Caco-2 (cell line): ENCODE measurements at regions not wholly inside any gene's neighbourhood (a gene's known extent, or its start where the extent isn't known, plus 50 kb on each side); places are given as distances from the start of the nearest gene placed in this dataset.

ENCODE experiments used
- BruUV-seq: library from RNA; stranded (reverse); fragments of 400-500 nt; replicated peaks from 2 replicates; lab custom pipeline; 2021; lab: Mats Ljungman, UMichigan
- CTCF ChIA-PET: fragments of 300-600 bp; sonication (Branson Sonifier 250); formaldehyde crosslinking; loops from one replicate; lab custom pipeline; 2022; ENCODE audit warnings: antibody characterized with exemption; lab: Charles Lee
- POLR2A ChIA-PET: fragments of 300-600 bp; sonication (Branson Sonifier 250); formaldehyde crosslinking; loops from one replicate; lab custom pipeline; 2022; ENCODE audit warnings: antibody characterized with exemption; lab: Charles Lee
- DNase-seq, 2 experiments: peaks; one replicate each; pipeline versions ENCODE4 v3.0.0 to v3.0.0-alpha.2; 2020 to 2022
- H3K27me3 ChIP-seq: replicated peaks from 2 replicates; pipeline ENCODE4 v1.6.0; 2011; ENCODE audit warnings: low read length; ENCODE audit not compliant: control insufficient read depth, insufficient read depth
- H3K36me3 ChIP-seq: 2 replicates; pipeline ENCODE4 v1.5.1; 2011; ENCODE audit warnings: low read length; ENCODE audit not compliant: control insufficient read depth, insufficient read depth
- H3K4me1 ChIP-seq: fragments of 250-450 bp; sonication (Bioruptor Pico); 2 replicates; pipeline ENCODE4 v1.5.1; 2020; ENCODE audit warnings: mild to moderate bottlenecking
- H3K4me3 ChIP-seq: 2 replicates; pipeline ENCODE4 v1.5.1; 2011; ENCODE audit warnings: low read depth, mild to moderate bottlenecking, control low read depth, low read length
- H3K9me3 ChIP-seq: fragments of 250-450 bp; sonication (Bioruptor Pico); 2 replicates; pipeline ENCODE4 v1.5.1; 2020; ENCODE audit warnings: mild to moderate bottlenecking, moderate library complexity
- H3K27ac Mint-ChIP-seq: one replicate; pipeline ENCODE4 v1.8.0; 2022; ENCODE audit warnings: mixed read lengths; ENCODE audit not compliant: unreplicated experiment
- H3K27me3 Mint-ChIP-seq: one replicate; pipeline ENCODE4 v1.8.0; 2022; ENCODE audit warnings: mixed read lengths; ENCODE audit not compliant: insufficient read depth, unreplicated experiment
- H3K36me3 Mint-ChIP-seq: one replicate; pipeline ENCODE4 v1.8.0; 2022; ENCODE audit warnings: mild to moderate bottlenecking, mixed read lengths; ENCODE audit not compliant: insufficient read depth, unreplicated experiment
- H3K4me1 Mint-ChIP-seq: one replicate; pipeline ENCODE4 v1.8.0; 2022; ENCODE audit warnings: low read depth, mixed read lengths; ENCODE audit not compliant: unreplicated experiment
- H3K4me3 Mint-ChIP-seq: one replicate; pipeline ENCODE4 v1.8.0; 2022; ENCODE audit warnings: mild to moderate bottlenecking, moderate library complexity, mixed read lengths; ENCODE audit not compliant: unreplicated experiment
- H3K9me3 Mint-ChIP-seq: one replicate; pipeline ENCODE4 v1.8.0; 2022; ENCODE audit warnings: mixed read lengths; ENCODE audit not compliant: unreplicated experiment
- CTCF ChIP-seq, 2 experiments: fragments of 200-600 bp in 1 of 2; IDR thresholded peaks; 1 replicate in 1 of 2; 2 replicates in 1 of 2; pipeline versions ENCODE4 v1.5.1 to v1.8.0; 2011 to 2022; ENCODE audit warnings: antibody characterized with exemption in 1 of 2, control low read depth in 1 of 2, inconsistent platforms in 1 of 2, low read depth in 1 of 2, low read length in 1 of 2, mild to moderate bottlenecking in 1 of 2, moderate library complexity in 1 of 2; ENCODE audit not compliant: insufficient read depth in 1 of 2, severe bottlenecking in 1 of 2, unreplicated experiment in 1 of 2
- intact Hi-C: fragments of 100-400 bp; cut with micrococcal nuclease; formaldehyde crosslinking; loops from one replicate; pipeline ENCODE4 v1.10.0; 2022; ENCODE audit not compliant: unreplicated experiment

DNA sequence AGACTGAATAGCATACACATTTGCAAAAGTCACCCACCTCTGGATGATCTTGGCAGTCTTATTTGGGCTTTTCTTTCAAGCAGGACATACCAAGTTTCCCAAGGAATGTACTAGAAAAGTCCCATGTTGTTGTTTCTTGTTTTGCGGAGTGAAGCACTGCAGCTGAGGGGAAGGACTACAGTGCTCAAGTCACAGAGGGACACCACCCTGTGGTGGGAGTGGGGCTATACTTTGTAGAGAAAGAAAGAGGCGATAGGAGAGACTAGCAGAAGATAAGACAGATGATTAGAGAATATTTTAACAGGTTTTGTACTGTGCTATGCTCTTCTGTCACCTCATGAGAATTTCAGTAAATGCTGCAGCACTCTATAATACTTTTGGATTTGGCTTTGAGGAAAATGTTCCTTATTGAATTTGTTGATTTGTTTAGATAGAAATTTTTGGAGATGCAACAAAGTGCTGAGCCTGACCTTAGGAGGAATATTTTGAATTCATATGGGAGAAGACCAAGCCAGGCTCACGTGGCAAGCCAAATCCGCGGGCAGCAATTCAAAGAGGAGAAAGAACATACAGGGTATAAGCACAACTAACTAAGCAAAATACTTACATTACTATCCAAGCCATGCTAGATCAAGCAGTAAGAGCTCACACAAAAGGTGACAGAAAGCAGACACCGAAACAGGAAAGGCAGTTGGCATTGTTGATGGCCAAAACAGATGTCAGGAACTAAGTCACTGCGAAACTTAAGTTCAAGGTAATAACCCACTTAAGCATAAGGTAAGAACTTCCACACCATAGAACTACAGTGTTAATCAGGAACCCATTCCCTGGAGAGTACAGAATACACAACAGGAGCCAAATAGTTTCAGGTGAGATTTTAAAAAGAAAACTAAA is 280.3 kb upstream of the INTU start:
- H3K36me3 ChIP-seq: no peaks in the 10 kb centered on the region
- no peaks in the 10 kb centered on the region for H3K27me3 ChIP-seq
- TF ChIP-seq CTCF (IDR thresholded peaks at IDR 0.05; ENCODE audit: insufficient read depth in 1 of 2, low read depth in 1 of 2, low read length in 1 of 2, severe bottlenecking in 1 of 2, unreplicated experiment in 1 of 2): no peak
- no peaks in the 10 kb centered on the region for H3K9me3 ChIP-seq
- H3K4me1 Mint-ChIP-seq: no peaks in the 10 kb centered on the region
- H3K9me3 Mint-ChIP-seq: no peaks in the 10 kb centered on the region
- no peaks in the 10 kb centered on the region for H3K36me3 Mint-ChIP-seq
- no peaks in the 10 kb centered on the region for H3K4me1 ChIP-seq
- H3K4me3 ChIP-seq: no peak overlapping the region
- ChIA-PET CTCF (no interaction called here), POLR2A (no interaction called here)
- no TSS peak for BruUV-seq
- H3K27me3 Mint-ChIP-seq: peaks cover 2% of the 10 kb centered on the region
- no peak for DNase-seq
- no peak overlapping the region for H3K27ac Mint-ChIP-seq
- no peak overlapping the region for H3K4me3 Mint-ChIP-seq
- intact Hi-C loops: no loop called here

DNA sequence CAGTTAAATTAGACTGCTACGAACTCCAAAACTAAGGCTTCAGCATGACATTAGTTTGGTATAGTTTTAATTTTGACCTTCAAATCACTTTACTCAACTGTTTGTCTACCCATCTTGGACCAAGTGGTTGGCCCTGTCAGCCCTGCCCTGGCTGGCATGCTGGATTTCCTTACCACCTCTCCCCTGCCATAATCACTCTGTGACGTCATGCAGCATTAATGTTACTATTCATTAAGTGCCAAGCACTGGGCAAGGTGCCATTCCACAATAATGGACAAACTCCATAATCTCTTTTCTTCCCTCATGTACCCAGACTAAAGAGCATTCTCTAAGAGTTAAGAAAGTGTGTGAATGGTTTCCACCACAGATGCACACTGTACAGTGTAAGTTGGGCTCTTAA is 277.0 kb upstream of the INTU start:
- Mint-ChIP-seq H3K4me1 (no peaks in the 10 kb centered on the region), H3K36me3 (no peaks in the 10 kb centered on the region), H3K9me3 (no peaks in the 10 kb centered on the region), H3K27me3 (peaks cover 2% of the 10 kb centered on the region), H3K4me3 (no peak overlapping the region), H3K27ac (no peak overlapping the region)
- intact Hi-C loops: no loop called here
- Histone ChIP-seq H3K4me3 (no peak overlapping the region), H3K27me3 (no peaks in the 10 kb centered on the region), H3K9me3 (no peaks in the 10 kb centered on the region), H3K4me1 (no peaks in the 10 kb centered on the region), H3K36me3 (no peaks in the 10 kb centered on the region)
- BruUV-seq: no TSS peak
- DNase-seq: no peak
- CTCF ChIA-PET: no interaction called here
- no peak for TF ChIP-seq CTCF (IDR thresholded peaks at IDR 0.05; ENCODE audit: insufficient read depth in 1 of 2, low read depth in 1 of 2, low read length in 1 of 2, severe bottlenecking in 1 of 2, unreplicated experiment in 1 of 2)
- POLR2A ChIA-PET: no interaction called here

DNA sequence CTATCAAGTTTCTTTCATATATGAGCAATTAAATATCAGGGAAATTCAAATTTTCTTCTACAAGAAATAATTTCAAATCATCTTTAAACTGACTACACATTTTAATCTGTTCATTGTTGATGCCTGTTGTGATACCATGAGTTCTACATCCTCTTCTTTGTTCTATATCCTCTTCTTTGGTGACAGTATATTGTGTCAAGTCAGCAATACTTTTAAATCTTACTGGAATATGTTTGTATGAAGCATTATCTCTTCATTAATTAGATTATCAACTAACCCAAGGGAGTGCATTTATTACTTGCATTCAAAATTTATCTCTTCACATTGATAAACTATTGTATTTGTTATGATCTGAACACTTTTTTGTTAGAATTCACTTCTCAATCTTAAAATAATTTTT is 275.0 kb upstream of the INTU start:
- H3K27ac Mint-ChIP-seq: no peak overlapping the region
- H3K9me3 Mint-ChIP-seq: no peaks in the 10 kb centered on the region
- Histone ChIP-seq H3K4me1 (no peaks in the 10 kb centered on the region), H3K9me3 (no peaks in the 10 kb centered on the region), H3K27me3 (no peaks in the 10 kb centered on the region), H3K4me3 (no peak overlapping the region), H3K36me3 (no peaks in the 10 kb centered on the region)
- TF ChIP-seq CTCF (IDR thresholded peaks at IDR 0.05; ENCODE audit: insufficient read depth in 1 of 2, low read depth in 1 of 2, low read length in 1 of 2, severe bottlenecking in 1 of 2, unreplicated experiment in 1 of 2): no peak
- peaks cover 2% of the 10 kb centered on the region for H3K27me3 Mint-ChIP-seq
- POLR2A ChIA-PET: no interaction called here
- intact Hi-C loops: no loop called here
- H3K4me3 Mint-ChIP-seq: no peak overlapping the region
- no peak for DNase-seq
- CTCF ChIA-PET: no interaction called here
- BruUV-seq: no TSS peak
- no peaks in the 10 kb centered on the region for H3K36me3 Mint-ChIP-seq
- no peaks in the 10 kb centered on the region for H3K4me1 Mint-ChIP-seq
